Coronary artery (tissue), 2 donors: ENCODE measurements at regions not wholly inside any gene's neighbourhood (a gene's known extent, or its start where the extent isn't known, plus 50 kb on each side); places are given as distances from the start of the nearest gene placed in this dataset.

Source experiments
- DNase-seq: peaks from one replicate; pipeline ENCODE4 v3.0.0-alpha.2; 2017; ENCODE audit warnings: low spot score
- H3K27ac ChIP-seq, 2 donors: fragments of 200-600 bp; sonication (generic); one replicate each; pipeline ENCODE4 v1.5.1; 2016 to 2019
- H3K4me3 ChIP-seq: fragments of 200-600 bp; sonication (generic); 2 replicates; pipeline ENCODE4 v1.5.1; 2016; ENCODE audit warnings: mild to moderate bottlenecking, moderate library complexity
- CTCF ChIP-seq: fragments of 200-600 bp; sonication (generic); IDR thresholded peaks from one replicate; pipeline ENCODE4 v1.5.1; 2019; ENCODE audit warnings: antibody characterized with exemption

DNA sequence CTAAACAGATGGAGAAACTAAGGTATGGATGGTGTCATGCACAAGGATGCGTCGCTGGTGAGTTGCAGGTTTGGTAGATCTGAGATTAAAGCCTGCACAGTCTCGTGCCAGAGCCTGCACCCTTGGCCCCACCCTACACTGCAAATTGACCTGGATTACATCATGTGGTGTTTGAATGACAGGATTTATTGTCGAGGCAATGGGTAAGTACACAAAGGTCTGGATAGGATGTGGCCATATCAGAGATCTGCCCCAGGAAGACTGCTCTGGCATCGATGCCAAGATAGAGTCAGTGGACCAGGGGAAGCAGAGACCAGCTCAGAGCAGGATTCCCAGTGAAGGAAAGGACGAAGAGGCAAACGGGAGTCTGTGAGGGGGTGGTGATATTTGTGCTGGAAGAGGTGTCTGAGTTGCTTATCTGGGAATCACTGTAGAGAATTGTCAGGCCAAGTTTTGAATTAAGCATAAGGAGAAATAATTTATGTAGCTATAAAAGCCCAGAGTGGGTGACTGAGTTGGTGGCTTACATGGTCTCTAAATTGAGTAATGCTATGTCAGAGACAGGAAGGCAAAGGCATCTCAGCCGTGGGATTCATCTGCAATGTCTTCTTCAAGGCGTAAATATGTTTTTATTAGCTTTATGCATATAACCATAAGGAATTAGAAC is 499.6 kb upstream of the B3GAT1 start:
- TF ChIP-seq CTCF = no peak
- Histone ChIP-seq H3K27ac (no peak overlapping the region), H3K4me3 (no peak overlapping the region)
- DNase-seq = no peak

- H3K4me3 ChIP-seq = no peak overlapping the region
- TF ChIP-seq CTCF = no peak
- H3K27ac ChIP-seq = no peak overlapping the region
- no peak for DNase-seq
Measured at GRCh38 chr11:134908583-134908982, 496.5 kb upstream of the B3GAT1 start.

GRCh38 chr11:134907636-134908035 is 495.6 kb upstream of the B3GAT1 start:
- TF ChIP-seq CTCF = no peak
- DNase-seq = no peak
- Histone ChIP-seq H3K4me3 (no peak overlapping the region), H3K27ac (no peak overlapping the region)

GRCh38 chr11:134906356-134906955 is 494.4 kb upstream of the B3GAT1 start:
- no peak for DNase-seq
- Histone ChIP-seq H3K27ac (no peak overlapping the region), H3K4me3 (no peak overlapping the region)
- no peak for TF ChIP-seq CTCF

DNA sequence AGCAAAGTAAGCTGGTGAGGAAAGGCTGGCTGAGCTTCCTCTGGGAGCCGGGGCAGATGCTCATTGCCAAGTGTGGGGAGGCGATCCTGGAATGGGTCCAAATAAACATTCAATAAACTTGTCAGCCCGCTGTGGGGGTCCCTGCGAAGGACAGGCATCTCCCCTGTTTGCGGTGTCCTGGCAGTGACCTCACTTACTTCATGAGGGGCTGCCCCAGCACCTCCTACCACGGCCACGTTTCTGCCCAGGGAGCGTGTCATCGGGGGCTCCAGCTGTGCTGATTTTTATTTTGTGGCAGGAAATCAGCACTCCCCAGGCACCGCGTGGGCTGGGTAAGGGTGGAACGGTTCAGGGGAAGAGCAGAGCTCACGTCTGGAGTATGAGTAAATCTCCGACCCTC is 493.9 kb upstream of the B3GAT1 start:
- no peak overlapping the region for H3K4me3 ChIP-seq
- no peak for TF ChIP-seq CTCF
- DNase-seq = no peak
- H3K27ac ChIP-seq = no peak overlapping the region

GRCh38 chr11:134905517-134905916 is 493.5 kb upstream of the B3GAT1 start:
- no peak overlapping the region for H3K4me3 ChIP-seq
- no peak overlapping the region for H3K27ac ChIP-seq
- DNase-seq = no peak
- TF ChIP-seq CTCF = no peak

GRCh38 chr11:134904103-134904790 is 492.2 kb upstream of the B3GAT1 start:
- Histone ChIP-seq H3K4me3 (no peak overlapping the region), H3K27ac (no peak overlapping the region)
- TF ChIP-seq CTCF = no peak
- DNase-seq = no peak
